Cardiac muscle cell (in vitro differentiated cells and primary cell): ENCODE measurements at regions not wholly inside any gene's neighbourhood (a gene's known extent, or its start where the extent isn't known, plus 50 kb on each side); places are given as distances from the start of the nearest gene placed in this dataset.

Experiments
- DNase-seq, 2 donors: peaks; one replicate each; pipeline versions ENCODE4 v3.0.0 to v3.0.0-alpha.2; 2010 to 2017; ENCODE audit warnings: low read depth in 1 of 2, low spot score in 1 of 2
- H3K27ac ChIP-seq: fragments of 200-600 bp; sonication (generic); 2 replicates; pipeline ENCODE4 v1.5.1; 2016
- H3K27me3 ChIP-seq: fragments of 200-600 bp; sonication (generic); 2 replicates; pipeline ENCODE4 v1.6.0; 2016; ENCODE audit warnings: control low read depth
- H3K36me3 ChIP-seq: fragments of 200-600 bp; sonication (generic); 2 replicates; pipeline ENCODE4 v1.5.1; 2016; ENCODE audit warnings: control low read depth
- H3K4me1 ChIP-seq: fragments of 200-600 bp; sonication (generic); 2 replicates; pipeline ENCODE4 v1.8.1; 2017; ENCODE audit warnings: low read depth, mild to moderate bottlenecking, mixed run types
- H3K4me3 ChIP-seq: fragments of 200-600 bp; sonication (generic); 2 replicates; pipeline ENCODE4 v1.5.1; 2016; ENCODE audit warnings: mild to moderate bottlenecking
- H3K9me3 ChIP-seq: fragments of 200-600 bp; sonication (generic); 2 replicates; pipeline ENCODE4 v1.5.1; 2017; ENCODE audit warnings: low read depth, mild to moderate bottlenecking, control low read depth
- CTCF ChIP-seq: IDR thresholded peaks from 2 replicates; pipeline ENCODE4 v1.5.1; 2012; ENCODE audit warnings: low read depth, mild to moderate bottlenecking, low read length

GRCh38 chr13:107866032-107866940 is 349.1 kb downstream of the LIG4 start:
- peak overlapping the region; percentile 58 for H3K4me3 ChIP-seq
- no peaks in the 10 kb centered on the region for H3K36me3 ChIP-seq
- H3K27me3 ChIP-seq, result peaks cover 48% of the 10 kb centered on the region
- no peak overlapping the region for H3K27ac ChIP-seq
- H3K9me3 ChIP-seq, result no peaks in the 10 kb centered on the region
- no peaks in the 10 kb centered on the region for H3K4me1 ChIP-seq
- no peak for TF ChIP-seq CTCF
- DNase-seq, result peak; percentile 51 to 60

GRCh38 chr13:107865643-107866031 is 349.7 kb downstream of the LIG4 start:
- peak in 1 of 2 donors; percentile 29 for DNase-seq
- H3K4me1 ChIP-seq, result no peaks in the 10 kb centered on the region
- TF ChIP-seq CTCF, result no peak
- no peaks in the 10 kb centered on the region for H3K36me3 ChIP-seq
- H3K4me3 ChIP-seq, result peak overlapping the region; percentile 58
- H3K27me3 ChIP-seq, result peaks cover 47% of the 10 kb centered on the region
- no peak overlapping the region for H3K27ac ChIP-seq
- H3K9me3 ChIP-seq, result no peaks in the 10 kb centered on the region

- Histone ChIP-seq H3K4me3 (no peak overlapping the region), H3K4me1 (no peaks in the 10 kb centered on the region), H3K27ac (no peak overlapping the region), H3K9me3 (no peaks in the 10 kb centered on the region), H3K27me3 (peaks cover 43% of the 10 kb centered on the region), H3K36me3 (no peaks in the 10 kb centered on the region)
- DNase-seq, result no peak
- TF ChIP-seq CTCF, result no peak
These were observed 350.1 kb downstream of the LIG4 start for GRCh38 chr13:107865318-107865575.

- no peaks in the 10 kb centered on the region for H3K9me3 ChIP-seq
- peak; percentile 80 to 88 for DNase-seq
- H3K4me3 ChIP-seq, result no peak overlapping the region
- no peaks in the 10 kb centered on the region for H3K36me3 ChIP-seq
- H3K4me1 ChIP-seq, result no peaks in the 10 kb centered on the region
- no peak for TF ChIP-seq CTCF
- H3K27ac ChIP-seq, result no peak overlapping the region
- peaks cover 38% of the 10 kb centered on the region for H3K27me3 ChIP-seq
These were observed 350.6 kb downstream of the LIG4 start for GRCh38 chr13:107864543-107865317.

- Histone ChIP-seq H3K4me1 (no peaks in the 10 kb centered on the region), H3K9me3 (no peaks in the 10 kb centered on the region)
These were observed 355.1 kb downstream of the LIG4 start for GRCh38 chr13:107860284-107860683.

More at GRCh38 chr13:107860284-107860683, 355.1 kb downstream of the LIG4 start:
- Histone ChIP-seq H3K36me3 (no peaks in the 10 kb centered on the region), H3K4me3 (no peak overlapping the region), H3K27me3 (peaks cover 7% of the 10 kb centered on the region), H3K27ac (no peak overlapping the region)
- DNase-seq, result no peak
- TF ChIP-seq CTCF, result no peak
